OCI-LY1 (cell line): ENCODE measurements at regions not wholly inside any gene's neighbourhood (a gene's known extent, or its start where the extent isn't known, plus 50 kb on each side); places are given as distances from the start of the nearest gene placed in this dataset.
"Not testable (repeated sequence)": the region's sequence is repeated elsewhere in the genome, so short reads cannot be mapped to it uniquely, and the experiment has no call there.

Experiments
- EZH2 ChIP-seq: fragments of 200-600 bp; sonication (generic), shearing (Covaris generic); IDR thresholded peaks from 2 replicates; pipeline ENCODE4 v1.8.0; 2017; ENCODE audit warnings: borderline replicate concordance, mixed run types, mild to moderate bottlenecking, antibody characterized with exemption, low read length, moderate library complexity, mixed read lengths
- TF ChIP-seq, protein P1 (sequence below): fragments of 200-600 bp; sonication (generic), shearing (Covaris generic); IDR thresholded peaks from 2 replicates; pipeline ENCODE4 v1.5.1; 2017; ENCODE audit warnings: mild to moderate bottlenecking, antibody characterized with exemption, low read length, moderate library complexity, mixed read lengths

DNA sequence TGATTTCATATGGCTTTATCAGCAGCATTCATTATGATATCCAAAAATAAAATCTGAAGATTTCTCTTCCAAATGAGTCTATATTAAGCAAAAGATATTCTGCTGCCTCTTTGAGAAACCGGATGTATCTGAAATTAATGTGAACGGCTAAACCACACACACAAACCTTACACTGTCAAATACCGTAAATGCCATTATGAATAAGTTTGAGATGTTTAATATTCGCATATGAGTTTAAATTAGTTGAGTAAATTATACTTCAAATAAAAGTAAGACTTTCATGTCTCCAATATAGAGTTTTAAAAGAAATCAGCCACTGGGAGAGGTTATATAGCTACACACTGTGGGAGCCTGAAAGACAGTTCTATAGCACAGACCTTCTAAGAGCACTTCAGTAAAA lies 566.6 kb upstream of the CHD1 start:
- TF ChIP-seq, protein P1, sequence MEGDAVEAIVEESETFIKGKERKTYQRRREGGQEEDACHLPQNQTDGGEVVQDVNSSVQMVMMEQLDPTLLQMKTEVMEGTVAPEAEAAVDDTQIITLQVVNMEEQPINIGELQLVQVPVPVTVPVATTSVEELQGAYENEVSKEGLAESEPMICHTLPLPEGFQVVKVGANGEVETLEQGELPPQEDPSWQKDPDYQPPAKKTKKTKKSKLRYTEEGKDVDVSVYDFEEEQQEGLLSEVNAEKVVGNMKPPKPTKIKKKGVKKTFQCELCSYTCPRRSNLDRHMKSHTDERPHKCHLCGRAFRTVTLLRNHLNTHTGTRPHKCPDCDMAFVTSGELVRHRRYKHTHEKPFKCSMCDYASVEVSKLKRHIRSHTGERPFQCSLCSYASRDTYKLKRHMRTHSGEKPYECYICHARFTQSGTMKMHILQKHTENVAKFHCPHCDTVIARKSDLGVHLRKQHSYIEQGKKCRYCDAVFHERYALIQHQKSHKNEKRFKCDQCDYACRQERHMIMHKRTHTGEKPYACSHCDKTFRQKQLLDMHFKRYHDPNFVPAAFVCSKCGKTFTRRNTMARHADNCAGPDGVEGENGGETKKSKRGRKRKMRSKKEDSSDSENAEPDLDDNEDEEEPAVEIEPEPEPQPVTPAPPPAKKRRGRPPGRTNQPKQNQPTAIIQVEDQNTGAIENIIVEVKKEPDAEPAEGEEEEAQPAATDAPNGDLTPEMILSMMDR: not testable (repeated sequence)
- not testable (repeated sequence) for TF ChIP-seq EZH2
